Pons (tissue), 1 donor: ENCODE measurements at regions not wholly inside any gene's neighbourhood (a gene's known extent, or its start where the extent isn't known, plus 50 kb on each side); places are given as distances from the start of the nearest gene placed in this dataset.
"Not testable (repeated sequence)": the region's sequence is repeated elsewhere in the genome, so short reads cannot be mapped to it uniquely, and the experiment has no call there.

Experiments used
- DNase-seq: peaks from one replicate; pipeline ENCODE4 v3.0.0-alpha.2; 2016; ENCODE audit warnings: low spot score

DNA sequence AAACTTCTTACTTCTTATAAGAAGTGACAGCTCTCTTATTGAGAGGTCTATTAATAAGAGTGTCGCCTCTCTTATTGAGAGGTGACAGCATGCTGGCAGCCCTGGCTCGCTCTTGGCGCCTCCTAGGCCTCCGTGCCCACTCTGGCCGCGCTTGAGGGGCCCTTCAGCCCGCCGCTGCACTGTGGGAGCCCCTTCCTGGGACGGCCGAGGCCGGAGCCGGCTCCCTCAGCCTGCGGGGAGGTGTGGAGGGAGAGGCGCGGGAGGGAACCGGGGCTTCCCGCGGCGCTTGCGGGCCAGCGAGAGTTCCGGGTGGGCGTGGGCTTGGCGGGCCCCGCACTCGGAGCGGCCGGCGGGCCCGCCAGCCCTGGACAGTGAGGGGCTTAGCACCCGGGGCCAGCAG, 554.2 kb upstream of the ACTRT1 start:
- DNase-seq: not testable (repeated sequence)

DNA sequence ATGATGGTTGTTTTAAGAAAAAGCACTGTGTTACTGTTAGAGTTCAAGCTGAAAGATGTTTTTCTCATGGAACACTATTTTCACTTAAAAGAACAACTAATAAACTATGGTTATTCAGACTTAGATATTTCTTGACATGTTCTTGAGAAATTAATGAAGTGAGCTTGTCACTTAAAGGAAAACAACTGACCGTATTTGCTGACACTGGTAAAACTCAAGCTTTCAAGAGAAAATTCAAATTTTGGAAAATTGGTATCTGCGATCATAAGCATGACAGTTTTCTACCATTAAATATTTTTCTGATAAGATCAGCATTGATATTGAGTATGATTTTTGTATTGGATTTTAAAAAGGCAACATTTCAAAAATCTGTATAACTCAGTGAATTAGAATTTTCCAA, 549.5 kb upstream of the ACTRT1 start:
- DNase-seq: no peak

DNA sequence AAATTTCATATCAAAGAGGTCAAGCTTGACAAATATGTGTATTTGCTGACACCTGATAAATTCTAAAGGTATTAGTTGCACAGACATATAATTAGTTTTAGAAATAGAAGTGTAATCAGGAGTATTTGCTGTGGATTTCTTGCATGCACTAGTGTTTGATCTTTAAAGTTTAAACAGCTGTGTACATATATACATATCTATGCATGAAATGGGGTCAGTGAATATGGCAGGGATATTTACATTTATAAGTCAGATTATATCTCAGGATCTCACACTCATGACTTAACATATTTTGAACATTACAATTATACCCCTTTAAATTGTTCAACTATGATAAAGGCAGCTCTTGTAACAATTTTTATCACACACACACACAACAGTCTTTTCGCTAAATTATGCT, 547.4 kb upstream of the ACTRT1 start:
- no peak for DNase-seq

DNA sequence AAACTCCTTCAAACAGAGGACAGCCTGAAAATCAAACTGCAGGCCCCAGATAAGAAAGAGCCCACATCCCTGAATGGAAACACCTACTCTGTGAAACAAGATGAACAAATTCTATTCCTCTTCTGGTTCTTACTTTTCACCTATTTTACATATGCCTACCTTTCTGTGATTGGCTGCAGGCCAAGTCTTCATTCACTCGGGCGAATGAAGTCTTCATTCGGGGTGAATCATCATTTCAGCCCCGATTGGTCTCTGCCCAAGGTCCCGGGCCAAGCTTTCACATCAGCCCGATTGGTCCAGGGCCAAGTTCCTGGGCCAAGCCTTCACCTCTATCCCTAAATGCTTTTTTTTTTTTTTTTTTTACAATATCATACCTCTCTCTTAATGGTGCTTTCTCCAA, 529.8 kb upstream of the ACTRT1 start:
- no peak for DNase-seq

DNA sequence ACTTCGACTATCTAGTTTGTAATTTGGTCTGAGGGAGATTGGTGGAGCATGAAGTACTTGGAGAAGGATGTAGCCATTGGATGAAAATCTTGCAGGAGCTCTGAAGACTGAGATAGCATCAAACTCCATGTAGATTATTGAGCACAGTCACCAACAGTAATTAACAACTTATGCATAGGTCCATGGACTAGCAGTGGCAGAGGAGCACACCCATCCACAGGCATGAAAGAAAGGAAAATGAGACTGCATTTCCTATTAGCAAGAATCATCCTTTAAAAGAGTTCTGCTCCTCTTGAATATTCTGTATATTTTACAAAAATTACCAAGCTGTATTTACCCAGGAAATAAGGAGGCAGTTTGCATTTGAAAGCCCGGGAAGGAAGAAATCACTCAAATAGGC, 529.4 kb upstream of the ACTRT1 start:
- no peak for DNase-seq

DNA sequence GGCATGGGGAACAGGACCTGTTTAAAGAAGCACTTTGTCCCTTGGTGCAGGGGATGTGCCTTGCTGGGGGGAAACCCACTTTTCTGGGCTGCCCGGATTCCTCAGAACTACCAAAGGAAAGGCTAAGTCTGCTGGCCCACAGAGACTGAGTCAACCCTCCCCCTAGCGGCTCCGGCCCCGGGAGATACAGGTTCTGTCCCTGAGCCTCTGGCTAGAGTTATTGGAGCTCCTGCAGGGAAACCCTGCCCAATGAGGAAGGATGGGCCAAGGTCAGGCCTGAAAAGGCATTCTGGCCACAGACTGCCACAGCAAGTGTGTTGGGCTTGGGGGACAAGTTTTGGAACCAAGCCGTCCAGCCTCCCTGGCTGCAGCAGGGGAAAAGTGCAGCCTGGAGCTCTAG, 490.9 kb upstream of the ACTRT1 start:
- no peak for DNase-seq

DNA sequence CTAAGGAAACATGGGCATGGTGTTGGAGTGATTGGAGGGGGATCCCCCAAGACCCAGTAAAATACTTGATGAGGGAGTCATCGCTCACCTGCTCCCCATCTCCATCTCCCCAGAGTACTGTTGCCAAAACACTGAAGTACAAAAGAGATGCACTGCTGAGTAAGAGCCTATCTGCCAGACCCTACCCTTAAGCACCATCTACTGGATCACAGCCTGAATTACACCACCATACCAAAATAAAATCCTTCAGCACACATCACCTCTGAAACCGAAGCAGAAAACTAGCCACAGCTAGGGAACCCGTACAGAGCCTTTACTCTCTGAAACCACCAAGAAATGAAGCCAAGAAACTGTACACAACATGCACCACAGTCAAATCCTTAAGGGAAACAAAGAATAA, 466.3 kb upstream of the ACTRT1 start:
- peak; percentile 2 for DNase-seq

DNA sequence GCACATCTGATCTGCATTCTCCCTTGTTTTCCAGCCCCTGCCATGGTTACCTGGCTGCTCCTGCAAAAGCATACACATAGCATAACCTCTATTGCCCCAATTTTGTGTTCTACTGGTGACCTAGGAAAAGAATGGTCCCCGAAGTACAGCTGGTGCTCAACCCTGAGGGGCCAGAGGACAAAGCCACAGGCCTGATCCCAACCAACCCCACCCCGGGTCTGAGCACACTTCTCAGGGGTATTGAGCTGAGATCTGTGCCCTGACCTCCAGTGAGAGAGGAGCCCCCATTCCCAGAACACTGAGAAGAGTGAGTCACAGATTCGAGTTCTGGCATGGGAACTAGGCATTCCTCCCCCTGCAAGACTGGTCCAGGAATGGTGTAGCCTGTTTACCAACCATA, 465.5 kb upstream of the ACTRT1 start:
- no peak for DNase-seq

DNA sequence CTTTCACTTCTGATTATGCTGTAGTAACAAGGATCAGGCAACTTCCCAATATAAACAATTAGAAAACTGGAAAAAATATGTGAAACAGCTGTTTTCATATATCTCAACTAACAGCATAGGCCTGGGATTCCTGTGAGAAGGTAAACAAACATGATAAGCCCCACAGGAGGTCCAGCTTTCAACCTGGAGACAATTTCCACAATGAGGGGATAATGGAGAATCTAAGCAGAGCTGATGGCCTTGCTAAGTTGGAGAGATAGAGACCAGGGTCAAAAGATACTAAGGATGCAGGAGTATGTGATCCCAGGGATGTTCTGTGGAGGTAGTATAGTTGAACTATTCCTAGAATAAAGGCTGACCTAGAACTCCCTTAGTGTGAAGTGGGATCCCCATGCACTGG, 452.3 kb upstream of the ACTRT1 start:
- no peak for DNase-seq

DNA sequence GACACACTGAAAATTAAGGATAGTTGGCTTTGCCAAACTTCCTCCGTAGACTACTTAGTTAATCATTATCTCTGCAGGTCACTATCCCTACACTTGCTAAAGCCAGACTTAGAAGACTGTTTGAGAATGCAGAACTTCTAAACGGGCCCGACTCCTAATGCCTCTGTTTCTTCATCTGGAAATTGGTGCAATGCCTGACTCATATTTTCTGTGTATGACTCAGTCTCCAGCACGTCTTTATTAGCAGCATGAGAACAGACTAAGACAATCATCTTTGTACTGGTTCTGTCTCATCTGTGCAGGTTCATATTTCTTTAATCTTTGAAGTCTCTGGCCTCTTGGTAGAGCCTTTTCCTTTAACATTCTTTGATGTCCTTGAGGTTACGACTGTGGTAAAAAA, 411.9 kb upstream of the ACTRT1 start:
- DNase-seq: no peak

DNA sequence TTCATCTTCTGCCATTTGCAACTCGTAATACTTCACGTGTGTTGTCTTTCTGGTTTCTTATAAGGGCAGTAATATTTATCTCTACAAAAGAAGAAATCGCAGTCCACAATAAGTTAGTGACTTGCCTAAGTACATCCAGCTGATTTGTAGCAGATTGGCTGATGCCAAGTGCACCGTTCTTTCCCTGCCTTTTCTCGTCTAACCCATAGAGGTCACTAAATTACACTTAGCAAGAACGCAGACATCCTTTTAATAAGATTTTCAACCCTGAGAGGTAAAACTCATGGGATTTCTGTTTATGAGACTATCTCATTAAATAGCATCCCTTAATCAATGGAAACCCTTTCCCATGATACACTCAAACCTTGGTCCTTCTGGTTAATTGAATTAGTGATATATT, 408.6 kb upstream of the ACTRT1 start:
- DNase-seq: no peak

DNA sequence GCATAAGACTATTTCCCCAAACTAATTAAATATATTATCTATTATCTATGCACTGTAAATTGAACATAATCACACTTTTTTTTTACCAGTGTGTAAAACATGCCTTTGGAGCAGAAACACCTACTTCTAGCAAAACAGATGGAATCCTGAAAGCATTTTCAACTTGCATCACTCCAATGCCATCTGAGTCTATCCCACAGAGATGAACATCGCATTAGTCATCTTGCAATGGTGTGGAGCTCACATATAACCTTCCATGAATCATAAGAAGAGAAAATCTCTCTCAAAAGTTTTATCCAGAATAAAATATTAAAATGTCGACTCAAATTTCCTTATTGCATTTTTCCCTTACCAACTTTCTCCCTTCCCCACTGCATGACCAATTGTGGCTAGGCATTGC, 406.7 kb upstream of the ACTRT1 start:
- DNase-seq: no peak

DNA sequence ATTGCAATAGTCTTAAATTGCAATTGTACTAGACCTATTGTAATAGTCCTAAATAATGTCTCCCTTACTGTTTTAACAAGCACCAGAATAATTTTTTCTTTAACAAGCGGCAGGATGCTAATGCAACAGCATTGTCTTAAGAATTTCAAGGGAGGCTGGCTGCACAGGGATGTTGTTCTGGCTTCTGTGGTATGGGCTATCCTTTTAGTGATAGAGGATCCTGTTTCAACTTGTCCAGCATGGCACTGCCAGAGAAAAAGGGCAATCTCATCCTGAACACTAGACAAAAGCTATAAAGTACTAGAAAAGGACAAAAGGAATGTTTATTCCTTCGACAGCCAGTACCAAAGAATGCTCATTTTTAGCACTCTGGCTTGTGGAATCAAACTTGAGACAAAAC, 405.5 kb upstream of the ACTRT1 start:
- DNase-seq: no peak

DNA sequence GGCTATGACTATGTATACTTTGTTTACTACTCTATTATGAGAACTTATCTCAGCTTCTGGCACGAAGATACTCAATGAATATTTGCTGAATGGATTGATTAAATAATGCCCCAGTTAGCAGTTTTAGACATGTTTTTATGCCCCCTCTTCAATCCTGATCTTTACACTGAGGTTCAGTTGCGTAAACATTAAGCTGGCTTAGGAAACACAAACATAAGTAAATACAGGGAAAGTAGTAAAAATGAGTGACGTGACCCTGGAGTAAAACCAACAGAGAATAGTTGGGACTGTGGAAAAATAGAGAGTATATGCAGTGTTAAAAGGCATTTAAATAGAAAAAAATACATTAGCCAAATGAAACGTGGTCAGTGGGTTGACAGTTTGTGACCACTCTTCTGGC, 387.0 kb upstream of the ACTRT1 start:
- DNase-seq: no peak

DNA sequence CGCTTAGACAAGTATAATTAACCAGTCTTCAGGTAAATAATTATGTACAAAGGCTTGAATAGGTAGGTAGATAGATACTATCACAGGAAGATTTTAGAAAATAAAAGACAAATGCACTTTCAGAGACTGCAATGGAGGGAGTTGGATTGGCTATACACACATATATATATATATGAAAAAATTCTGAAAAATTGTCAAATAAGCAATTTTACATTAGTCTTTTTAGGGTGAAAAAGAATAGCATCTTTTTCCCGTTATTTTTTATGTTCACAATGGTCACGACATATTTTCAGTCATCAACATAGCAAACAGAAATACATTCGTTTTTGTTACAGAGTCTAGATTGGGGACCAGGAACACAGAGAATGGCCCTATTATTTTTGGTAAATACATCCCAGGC, 385.9 kb upstream of the ACTRT1 start:
- DNase-seq: no peak

DNA sequence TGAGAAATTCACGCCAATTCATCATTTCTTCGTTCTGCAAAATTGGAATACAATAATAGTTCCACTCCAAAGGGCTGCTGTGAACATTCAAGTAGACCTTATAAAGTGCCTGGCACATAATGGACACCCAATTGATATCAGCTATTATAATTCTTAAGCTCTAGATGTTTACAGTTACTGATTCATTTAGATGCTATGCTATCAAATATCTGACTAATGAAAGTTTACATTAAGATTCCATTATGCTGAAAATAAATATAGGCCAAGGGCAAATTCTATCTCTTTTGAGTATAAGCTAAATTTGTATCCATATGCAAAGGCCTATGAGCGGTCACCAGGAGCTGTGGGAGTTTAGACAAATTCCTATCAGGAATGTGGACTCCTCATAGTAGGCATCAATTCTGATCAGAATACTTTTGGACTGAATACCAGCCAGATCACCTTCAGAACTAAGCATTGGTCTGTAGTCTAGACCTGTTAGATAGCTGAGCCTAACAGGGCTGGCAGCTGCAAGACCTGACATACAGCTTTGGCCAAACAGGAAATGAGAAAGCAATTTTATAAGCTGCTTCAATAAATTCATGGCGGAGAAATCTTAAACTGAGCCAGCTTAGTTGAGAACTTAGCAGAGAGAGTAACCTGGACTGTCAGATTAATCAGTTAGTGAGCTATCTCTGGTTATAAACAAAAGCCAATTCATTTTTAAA, 384.3 kb upstream of the ACTRT1 start:
- DNase-seq: no peak

DNA sequence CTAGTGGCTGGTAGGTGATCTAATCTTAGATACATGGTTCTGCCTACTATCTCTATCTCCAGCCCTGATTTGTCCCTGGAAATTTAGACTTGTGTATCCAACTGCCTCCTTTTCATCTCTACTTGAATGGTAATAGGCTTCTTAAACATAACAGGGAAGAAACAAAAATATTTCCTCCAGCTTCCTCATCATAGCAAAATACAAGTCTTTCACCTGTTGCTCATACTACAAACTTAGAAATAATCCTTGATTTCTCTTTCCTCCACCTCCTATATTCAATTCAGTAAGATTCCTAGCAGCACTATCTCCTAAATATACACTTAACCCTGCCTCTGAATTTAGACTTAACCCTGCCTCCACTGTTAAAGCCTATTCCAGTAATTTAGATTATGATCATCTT, 373.3 kb upstream of the ACTRT1 start:
- DNase-seq: no peak

DNA sequence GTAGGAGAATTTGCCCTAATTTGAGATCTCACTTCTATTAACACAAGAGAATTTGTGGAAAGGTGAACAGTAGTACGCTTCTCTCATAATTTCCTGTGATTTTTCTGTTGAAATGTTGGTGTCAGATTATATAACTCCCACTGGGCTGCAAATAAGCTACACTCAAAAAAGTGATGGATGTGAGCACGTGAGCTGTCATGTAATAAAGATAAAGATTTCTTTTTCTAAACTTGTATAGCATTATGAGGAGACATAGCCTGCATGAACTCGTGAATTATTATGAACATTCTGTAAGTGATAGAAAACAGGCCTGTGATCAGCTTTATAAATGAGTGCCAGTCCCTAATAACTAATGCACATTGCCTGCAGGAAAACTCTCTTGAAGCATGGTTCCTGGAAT, 356.6 kb upstream of the ACTRT1 start:
- DNase-seq: no peak

DNA sequence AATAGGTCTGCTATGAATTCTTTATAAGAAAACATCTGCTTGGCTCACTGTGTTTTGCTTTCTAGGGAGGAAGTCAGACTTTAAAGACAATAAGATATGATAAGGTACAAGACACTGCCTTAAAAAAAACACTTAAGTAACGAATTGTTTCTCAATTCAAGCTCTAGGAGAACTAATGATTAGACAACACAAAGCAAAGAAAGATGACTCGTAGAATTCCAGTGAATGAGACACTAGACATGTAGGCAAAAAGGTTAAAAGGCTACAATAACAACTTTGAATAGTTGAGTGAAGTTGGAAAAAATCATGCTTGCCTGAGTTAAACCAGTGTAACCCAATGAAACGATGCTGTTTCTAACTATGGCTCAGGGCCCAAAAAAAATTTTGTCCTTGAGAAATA, 344.4 kb upstream of the ACTRT1 start:
- DNase-seq: no peak

DNA sequence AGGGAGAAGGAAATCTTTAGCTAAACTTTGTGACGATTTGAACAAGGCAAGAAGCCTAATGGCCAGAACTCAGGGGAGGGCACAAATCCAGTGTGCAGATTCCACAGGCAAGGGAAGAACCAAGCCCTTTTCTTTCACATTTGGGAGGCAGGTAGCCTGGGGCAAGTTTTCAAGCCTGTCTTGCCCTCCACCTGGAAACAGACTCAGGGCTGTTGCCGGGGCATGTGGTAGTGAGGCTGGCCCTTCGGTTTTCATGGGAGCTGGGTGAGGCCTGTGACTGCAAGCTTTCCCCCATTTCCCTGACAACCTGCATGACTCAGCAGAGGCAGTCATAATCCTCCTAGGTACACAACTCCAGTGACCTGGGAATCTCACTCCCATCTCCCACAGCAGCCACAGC, 331.6 kb upstream of the ACTRT1 start:
- not testable (repeated sequence) for DNase-seq

DNA sequence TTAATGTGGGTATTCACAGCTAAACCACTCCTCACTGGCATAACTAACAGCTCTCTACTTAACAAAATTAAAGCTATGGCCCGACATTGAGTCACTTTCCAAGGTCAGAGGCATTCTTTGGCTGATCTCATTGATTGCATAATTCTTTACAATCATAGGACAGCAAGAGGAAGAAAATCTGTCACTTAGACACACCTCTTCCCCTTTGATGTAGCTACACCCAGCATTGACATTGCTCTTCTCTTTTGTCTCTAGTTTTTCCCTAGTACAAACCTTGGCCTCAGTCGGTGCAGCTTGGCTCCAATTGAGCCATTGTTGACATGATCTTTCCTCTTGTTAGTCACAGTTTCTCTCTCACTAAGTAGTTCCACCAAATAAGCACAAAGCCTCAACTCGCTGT, 313.3 kb upstream of the ACTRT1 start:
- DNase-seq: no peak

DNA sequence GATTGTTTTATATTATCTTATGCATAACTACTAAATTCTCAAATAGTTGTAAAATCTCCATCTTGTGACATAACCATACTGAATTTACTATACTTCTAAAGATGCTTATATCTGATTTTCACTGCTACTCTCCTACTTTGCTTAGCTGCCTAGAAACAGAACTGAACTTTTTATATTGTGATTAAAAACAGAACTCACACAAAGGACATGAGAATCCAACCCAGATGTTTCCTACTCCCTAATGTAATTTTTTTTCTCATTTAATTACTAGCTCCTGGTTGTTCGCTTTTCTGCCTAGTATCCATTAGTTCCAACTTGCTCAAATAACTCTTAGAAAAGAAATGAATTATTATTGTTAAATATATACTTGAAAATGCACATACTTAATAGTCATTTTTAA, 283.5 kb upstream of the ACTRT1 start:
- DNase-seq: no peak

DNA sequence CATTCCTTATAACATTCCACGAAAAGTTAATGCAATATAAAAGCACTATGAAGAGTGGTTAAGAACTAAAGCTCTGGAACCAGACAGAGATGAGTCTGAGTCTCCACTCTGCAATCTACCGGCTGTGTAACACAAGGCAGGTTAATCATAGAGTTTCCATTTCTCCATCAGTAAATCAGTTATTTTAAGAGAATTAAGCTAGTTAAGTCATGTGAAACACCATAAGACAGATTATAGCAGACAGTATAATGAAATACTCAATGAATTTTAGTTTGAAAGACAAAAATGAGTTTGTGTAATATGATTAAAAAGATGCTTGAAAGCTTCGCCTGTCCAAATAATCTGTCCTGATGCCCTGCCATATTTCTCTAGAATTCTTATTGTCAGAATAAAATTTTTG, 282.6 kb upstream of the ACTRT1 start:
- no peak for DNase-seq

DNA sequence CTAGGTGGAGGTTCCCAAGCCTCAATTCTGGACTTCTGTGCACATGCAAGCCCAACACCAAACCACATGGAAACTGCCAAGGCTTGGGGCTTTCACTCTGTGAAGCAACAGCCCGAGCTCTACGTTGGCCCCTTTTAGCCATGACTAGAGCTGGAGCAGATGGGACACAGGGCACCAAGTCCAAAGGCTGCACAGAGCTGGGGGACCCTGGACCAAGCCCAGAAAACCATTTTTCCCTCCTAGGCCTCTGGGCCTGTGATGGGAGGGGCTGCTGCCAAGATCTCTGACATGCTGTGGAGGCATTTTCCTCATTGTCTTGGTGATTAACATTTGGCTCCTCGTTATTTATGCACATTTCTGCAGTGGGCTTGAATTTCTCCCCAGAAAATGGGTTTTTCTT, 258.7 kb upstream of the ACTRT1 start:
- DNase-seq: no peak

DNA sequence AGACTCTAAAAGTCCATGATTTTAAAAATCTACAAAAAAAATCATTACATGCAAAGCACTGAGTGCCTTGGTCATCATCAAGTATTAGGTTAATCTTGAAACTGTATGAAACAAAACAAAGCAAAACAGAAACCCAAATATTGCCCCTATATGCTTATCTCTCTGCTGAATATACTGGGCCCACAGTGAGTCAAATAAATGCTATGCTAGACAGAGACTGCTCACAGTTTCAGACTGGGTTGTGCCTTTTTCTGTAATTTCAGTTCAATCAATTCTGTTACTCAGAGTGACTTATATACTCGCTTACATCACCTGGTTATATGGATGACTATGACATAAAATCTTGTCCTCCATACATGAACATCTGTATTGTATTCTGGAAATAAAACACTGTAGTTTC, 257.1 kb upstream of the ACTRT1 start:
- no peak for DNase-seq
